Esophagus (tissue), 2 donors: ENCODE measurements at regions not wholly inside any gene's neighbourhood (a gene's known extent, or its start where the extent isn't known, plus 50 kb on each side); places are given as distances from the start of the nearest gene placed in this dataset.

Source experiments
- H3K27ac ChIP-seq, 2 donors: one replicate each; pipeline ENCODE4 v1.5.1; 2013; ENCODE audit warnings: low read depth in 2 of 2, mild to moderate bottlenecking in 2 of 2, inconsistent platforms in 1 of 2, low read length in 1 of 2, moderate library complexity in 1 of 2
- H3K27me3 ChIP-seq, 2 donors: one replicate each; pipeline ENCODE4 v1.6.1; 2013; ENCODE audit warnings: low read length in 2 of 2, control low read depth in 1 of 2, mild to moderate bottlenecking in 1 of 2; ENCODE audit not compliant: insufficient read depth in 2 of 2, control insufficient read depth in 1 of 2
- H3K36me3 ChIP-seq, 2 donors: one replicate each; pipeline ENCODE4 v1.6.1; 2013; ENCODE audit warnings: low read length in 1 of 2; ENCODE audit not compliant: control insufficient read depth in 2 of 2, insufficient read depth in 2 of 2
- H3K4me1 ChIP-seq, 2 donors: one replicate each; pipeline ENCODE4 v1.6.1; 2013; ENCODE audit warnings: low read length in 1 of 2; ENCODE audit not compliant: control insufficient read depth in 2 of 2, insufficient read depth in 2 of 2
- H3K4me3 ChIP-seq, 2 donors: one replicate each; pipeline ENCODE4 v1.5.1; 2013; ENCODE audit warnings: low read length in 2 of 2, mild to moderate bottlenecking in 2 of 2, low read depth in 1 of 2, moderate library complexity in 1 of 2
- H3K9me3 ChIP-seq, 2 donors: one replicate each; pipeline ENCODE4 v1.6.1; 2013; ENCODE audit warnings: mild to moderate bottlenecking in 2 of 2, low read depth in 1 of 2, low read length in 1 of 2, moderate library complexity in 1 of 2; ENCODE audit not compliant: control insufficient read depth in 2 of 2, insufficient read depth in 1 of 2
- WGBS, 2 donors: extraction: QIAGEN DNeasy Blood & Tissue Kit; methylation state at CpG; one replicate each; pipeline ENCODE4 v1.1.7; 2013; 5-methylcytosine and 5-hydroxymethylcytosine counted together
- donor health status: healthy with polysubstance abuse.
- donor health status: Bipolar disorder and iron deficiency.

DNA sequence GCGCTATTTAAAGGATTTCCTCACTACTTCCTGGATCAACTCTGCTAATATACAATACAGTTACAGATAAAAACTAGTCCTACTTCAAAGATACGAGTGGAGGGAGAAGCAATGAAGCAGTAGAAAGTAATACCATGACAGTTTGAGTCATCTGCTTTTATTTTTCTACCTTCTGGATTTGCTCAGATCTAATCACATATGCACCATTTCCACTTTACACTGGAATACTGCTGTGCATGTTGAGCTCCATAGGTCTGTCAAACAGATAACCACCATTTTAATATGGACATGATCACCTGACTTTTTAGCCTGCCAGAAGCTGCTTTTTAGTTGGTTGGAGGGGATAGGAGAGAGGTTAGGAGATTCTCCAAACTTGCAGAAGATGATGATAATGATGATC lies 92.5 kb downstream of the MMUT start:
- H3K9me3 ChIP-seq = peaks cover 0 to 4% of the 10 kb centered on the region in 2 donors
- WGBS, 2 donors = 55% methylated on average over 2 of the region's 2 CpGs
- H3K36me3 ChIP-seq = no peaks in the 10 kb centered on the region

DNA sequence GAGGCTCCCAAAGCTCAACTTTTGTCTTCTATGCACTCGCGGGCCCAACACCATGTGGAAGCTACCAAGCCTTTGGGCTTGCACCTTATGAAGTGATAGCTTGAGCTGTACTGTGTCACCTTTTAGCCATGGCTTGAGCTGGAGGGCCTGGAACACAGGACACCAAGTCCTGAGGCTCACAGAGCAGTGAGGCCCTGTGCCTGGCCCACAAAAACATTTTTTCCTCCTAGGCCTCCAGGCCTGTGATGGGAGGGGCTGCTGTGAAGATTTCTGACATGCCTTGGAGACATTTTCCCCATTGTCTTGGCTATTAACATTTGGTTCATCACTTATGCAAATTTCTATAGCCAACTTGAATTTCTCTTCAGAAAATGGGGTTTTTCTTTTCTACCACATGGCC lies 96.5 kb downstream of the MMUT start:
- peaks cover 0 to 4% of the 10 kb centered on the region in 2 donors for H3K9me3 ChIP-seq
- no peak overlapping the region for H3K27ac ChIP-seq
- H3K36me3 ChIP-seq = no peaks in the 10 kb centered on the region
- WGBS, 2 donors = 92 to 96% methylated on average over 2 of the region's 2 CpGs
- H3K27me3 ChIP-seq = no peaks in the 10 kb centered on the region
- no peaks in the 10 kb centered on the region for H3K4me1 ChIP-seq
- no peak overlapping the region for H3K4me3 ChIP-seq

More for the DNA sequence above, 92.5 kb downstream of the MMUT start:
- Histone ChIP-seq H3K27me3 (no peaks in the 10 kb centered on the region), H3K27ac (no peak overlapping the region), H3K4me3 (no peak overlapping the region), H3K4me1 (no peaks in the 10 kb centered on the region)

DNA sequence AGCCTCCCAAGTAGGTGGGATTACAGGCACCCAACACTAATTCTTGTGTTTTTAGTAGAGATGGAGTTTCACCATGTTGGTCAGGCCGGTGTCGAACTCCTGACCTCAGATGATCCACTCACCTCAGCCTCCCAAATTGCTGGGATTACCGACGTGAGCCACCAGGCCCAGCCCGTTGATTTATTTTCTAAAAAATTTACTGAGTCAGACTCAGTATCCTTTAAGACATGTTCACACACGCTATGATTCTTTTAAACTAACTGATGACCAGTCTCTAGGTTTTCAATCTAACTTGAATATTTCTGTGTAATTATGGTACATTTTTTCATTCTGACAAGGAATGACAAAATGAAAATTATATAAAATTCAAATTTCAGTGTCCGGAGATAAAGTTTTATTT lies 114.5 kb downstream of the MMUT start:
- Histone ChIP-seq H3K27me3 (no peaks in the 10 kb centered on the region), H3K4me1 (no peaks in the 10 kb centered on the region), H3K27ac (no peak overlapping the region), H3K9me3 (no peaks in the 10 kb centered on the region), H3K36me3 (no peaks in the 10 kb centered on the region), H3K4me3 (no peak overlapping the region)
- 95 to 96% methylated on average over 7 of the region's 7 CpGs for WGBS, 2 donors

DNA sequence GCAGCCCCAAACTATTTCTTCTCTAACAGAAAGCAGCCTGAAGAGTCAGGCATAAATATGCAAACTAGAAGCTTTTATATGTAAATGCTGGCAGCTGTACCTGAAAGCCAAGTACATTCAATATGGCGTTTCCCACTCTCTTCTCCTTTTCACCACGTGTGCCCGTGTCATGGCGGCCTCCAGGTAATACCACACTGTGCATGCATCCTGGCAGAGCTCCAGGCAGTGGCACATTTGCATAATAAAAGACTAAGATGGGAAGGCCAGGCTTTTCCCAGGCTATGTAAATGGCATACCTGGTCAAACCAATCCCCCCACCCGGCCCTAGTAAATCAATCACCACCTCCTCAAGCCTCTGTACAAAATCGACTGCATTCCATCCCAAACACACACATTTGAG lies 120.6 kb downstream of the MMUT start:
- H3K4me1 ChIP-seq = no peaks in the 10 kb centered on the region
- H3K9me3 ChIP-seq = no peaks in the 10 kb centered on the region
- H3K27me3 ChIP-seq = no peaks in the 10 kb centered on the region
- no peak overlapping the region for H3K27ac ChIP-seq
- H3K36me3 ChIP-seq = no peaks in the 10 kb centered on the region
- 68 to 71% methylated on average over 6 of the region's 6 CpGs for WGBS, 2 donors
- no peak overlapping the region for H3K4me3 ChIP-seq

DNA sequence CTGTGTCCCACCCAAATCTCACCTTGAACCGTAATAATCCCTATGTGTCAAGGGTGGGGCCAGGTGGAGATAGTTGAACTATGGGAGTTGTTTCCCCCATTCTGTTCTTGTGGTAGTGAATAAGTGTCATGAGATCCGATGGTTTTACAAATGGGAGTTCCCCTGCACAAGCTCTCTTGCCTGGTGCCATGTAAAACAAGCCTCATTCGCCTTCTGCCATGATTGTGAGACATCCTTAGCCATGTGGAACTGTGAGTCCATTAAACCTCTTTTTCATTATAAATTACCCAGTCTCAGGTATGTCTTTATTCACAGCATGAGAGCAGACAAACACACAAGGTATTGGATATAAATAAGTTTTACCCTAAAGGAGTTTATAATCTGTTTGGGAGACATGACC lies 121.2 kb downstream of the MMUT start:
- H3K4me3 ChIP-seq = no peak overlapping the region
- H3K4me1 ChIP-seq = no peaks in the 10 kb centered on the region
- 85 to 88% methylated on average over 3 of the region's 3 CpGs for WGBS, 2 donors
- no peak overlapping the region for H3K27ac ChIP-seq
- H3K9me3 ChIP-seq = no peaks in the 10 kb centered on the region
- no peaks in the 10 kb centered on the region for H3K27me3 ChIP-seq
- H3K36me3 ChIP-seq = no peaks in the 10 kb centered on the region

DNA sequence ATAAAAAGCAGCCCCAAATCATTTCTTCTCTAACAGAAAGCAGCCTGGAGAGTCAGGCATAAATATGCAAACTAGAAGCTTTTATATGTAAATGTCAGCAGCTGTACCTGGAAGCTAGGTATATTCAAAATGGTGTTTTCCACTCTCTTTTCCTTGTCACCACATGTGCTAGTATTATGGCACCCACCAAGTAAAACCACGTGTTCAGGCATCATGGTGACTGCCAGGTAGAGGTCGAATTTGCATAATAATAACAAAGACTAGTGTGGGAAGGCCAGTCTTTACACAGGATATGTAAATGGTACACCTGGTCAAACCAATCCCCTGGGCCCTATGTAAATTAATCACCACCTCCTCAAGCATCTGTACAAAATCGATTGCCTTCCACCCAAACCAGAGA lies 124.0 kb downstream of the MMUT start:
- Histone ChIP-seq H3K9me3 (no peaks in the 10 kb centered on the region), H3K27me3 (no peaks in the 10 kb centered on the region), H3K36me3 (no peaks in the 10 kb centered on the region), H3K27ac (no peak overlapping the region), H3K4me3 (no peak overlapping the region), H3K4me1 (no peaks in the 10 kb centered on the region)
- 81 to 82% methylated on average over 3 of the region's 3 CpGs for WGBS, 2 donors

DNA sequence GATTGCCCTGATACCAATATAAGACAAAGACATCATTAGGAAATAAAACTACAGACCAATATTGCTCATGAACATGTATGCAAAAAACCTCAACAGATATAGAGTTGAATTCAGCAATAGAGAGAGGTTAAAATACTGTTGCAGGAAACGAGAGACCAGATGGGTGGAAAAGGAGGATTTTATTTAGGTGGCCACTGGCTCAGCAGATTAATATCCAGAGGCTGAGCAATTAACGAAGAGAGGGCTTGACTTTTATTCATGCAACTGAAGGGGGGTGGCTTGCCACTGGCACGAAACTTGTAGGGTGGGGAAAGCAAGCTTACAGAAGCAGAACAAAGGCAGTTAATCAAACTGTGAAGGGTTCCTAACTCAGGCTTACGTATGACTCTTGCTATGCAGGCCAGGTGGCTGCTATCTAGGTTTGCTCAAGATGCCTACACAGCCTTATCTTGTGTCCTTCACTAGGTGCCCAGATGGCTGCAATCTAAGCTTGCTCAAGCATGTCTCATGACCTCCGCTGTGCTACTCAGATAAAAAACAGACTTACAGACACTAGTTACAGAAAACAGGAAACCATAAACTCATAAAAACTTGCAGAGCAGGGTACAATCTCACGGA lies 126.4 kb downstream of the MMUT start:
- Histone ChIP-seq H3K36me3 (no peaks in the 10 kb centered on the region), H3K4me1 (no peaks in the 10 kb centered on the region), H3K27me3 (no peaks in the 10 kb centered on the region), H3K27ac (no peak overlapping the region), H3K4me3 (no peak overlapping the region), H3K9me3 (no peaks in the 10 kb centered on the region)
- whole genome bisulfite sequencing, 2 donors = 29 to 38% methylated on average over 6 of the region's 6 CpGs

DNA sequence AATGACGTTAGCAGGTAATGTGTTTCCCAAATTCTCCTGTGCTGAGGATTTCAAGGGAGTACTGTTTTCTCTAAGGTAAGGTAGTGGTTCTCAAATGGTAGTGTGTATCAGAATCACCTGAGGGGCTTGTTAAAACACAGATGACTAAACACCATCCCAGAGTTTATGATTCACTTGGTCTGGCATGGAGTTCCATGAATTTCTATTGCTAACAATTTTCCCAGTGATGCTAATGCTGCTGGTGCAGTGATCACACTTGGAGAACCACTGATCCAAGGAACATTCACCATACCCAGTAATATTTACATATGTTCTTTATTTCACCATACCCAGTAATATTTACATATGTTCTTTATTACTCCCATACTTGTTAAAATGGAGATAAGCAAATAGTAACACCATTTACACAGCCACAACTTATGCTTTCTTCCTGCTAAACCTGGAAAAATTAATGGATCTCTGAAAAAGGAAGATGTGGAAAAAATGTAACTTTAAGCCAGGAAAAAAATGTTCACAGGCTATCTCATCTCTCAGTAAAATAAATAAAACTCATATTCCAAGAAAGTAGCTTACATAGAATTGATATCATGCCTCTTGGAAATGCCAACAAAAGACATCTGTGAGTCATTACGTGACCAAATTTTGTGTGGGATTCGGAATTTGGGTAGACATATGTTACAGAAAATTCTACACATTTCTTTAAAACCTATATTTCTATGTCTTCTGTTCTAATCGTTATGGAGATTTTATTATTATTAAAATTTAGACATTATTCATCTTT lies 129.5 kb downstream of the MMUT start:
- Histone ChIP-seq H3K27me3 (no peaks in the 10 kb centered on the region), H3K4me3 (no peak overlapping the region), H3K27ac (no peak overlapping the region), H3K36me3 (no peaks in the 10 kb centered on the region), H3K4me1 (no peaks in the 10 kb centered on the region), H3K9me3 (no peaks in the 10 kb centered on the region)
- 80 to 86% methylated on average over 4 of the region's 4 CpGs for WGBS, 2 donors

DNA sequence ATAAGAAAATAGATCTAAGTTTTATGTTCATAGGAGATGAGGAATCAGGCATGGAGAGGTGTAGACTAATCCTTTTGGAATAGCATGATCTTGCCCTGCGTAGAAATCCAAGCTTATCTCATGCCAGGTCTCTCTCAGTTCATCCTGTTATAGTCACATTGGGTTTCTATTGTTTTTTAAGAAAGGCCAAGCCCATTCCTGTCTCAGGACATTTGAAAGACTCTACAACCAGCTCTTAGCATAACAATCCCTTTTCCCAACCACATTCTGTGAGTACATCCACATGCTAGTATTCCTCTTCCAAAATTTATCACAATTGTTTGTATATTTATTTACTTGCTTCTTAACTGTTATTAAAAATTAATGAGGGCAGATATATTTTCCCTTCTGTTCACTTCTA lies 130.3 kb downstream of the MMUT start:
- no peaks in the 10 kb centered on the region for H3K27me3 ChIP-seq
- H3K27ac ChIP-seq = no peak overlapping the region
- H3K4me3 ChIP-seq = no peak overlapping the region
- 70 to 80% methylated on average over 1 of the region's 1 CpG for WGBS, 2 donors
- H3K4me1 ChIP-seq = no peaks in the 10 kb centered on the region
- no peaks in the 10 kb centered on the region for H3K9me3 ChIP-seq
- no peaks in the 10 kb centered on the region for H3K36me3 ChIP-seq

DNA sequence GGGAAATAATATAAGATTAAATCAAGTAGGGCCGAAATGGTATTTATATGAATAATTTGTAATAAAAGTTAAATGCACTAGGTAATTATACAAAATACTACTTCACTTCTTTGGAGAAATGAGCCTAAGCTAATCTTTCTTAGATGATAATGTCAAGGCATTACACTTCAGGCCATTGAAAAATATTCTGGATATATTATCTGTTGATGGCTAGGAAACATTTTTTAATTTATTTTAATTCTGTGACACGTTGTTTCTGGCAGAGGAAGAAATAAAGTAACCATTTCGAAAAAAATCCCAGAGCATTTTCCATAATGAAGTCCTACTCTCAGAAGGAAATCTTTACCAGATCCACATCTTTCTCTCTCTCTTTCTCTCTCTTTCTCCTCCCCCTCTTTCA lies 133.9 kb downstream of the MMUT start:
- no peaks in the 10 kb centered on the region for H3K36me3 ChIP-seq
- no peak overlapping the region for H3K4me3 ChIP-seq
- no peaks in the 10 kb centered on the region for H3K27me3 ChIP-seq
- H3K9me3 ChIP-seq = no peaks in the 10 kb centered on the region
- WGBS, 2 donors = 65 to 74% methylated on average over 3 of the region's 3 CpGs
- H3K27ac ChIP-seq = no peak overlapping the region
- no peaks in the 10 kb centered on the region for H3K4me1 ChIP-seq
